ENCODE measurements at regions not wholly inside any gene's neighbourhood (a gene's known extent, or its start where the extent isn't known, plus 50 kb on each side); places are given as distances from the start of the nearest gene placed in this dataset.
A peak's percentile ranks its signal among the peaks of the same experiment; 100 is the strongest.

DNA sequence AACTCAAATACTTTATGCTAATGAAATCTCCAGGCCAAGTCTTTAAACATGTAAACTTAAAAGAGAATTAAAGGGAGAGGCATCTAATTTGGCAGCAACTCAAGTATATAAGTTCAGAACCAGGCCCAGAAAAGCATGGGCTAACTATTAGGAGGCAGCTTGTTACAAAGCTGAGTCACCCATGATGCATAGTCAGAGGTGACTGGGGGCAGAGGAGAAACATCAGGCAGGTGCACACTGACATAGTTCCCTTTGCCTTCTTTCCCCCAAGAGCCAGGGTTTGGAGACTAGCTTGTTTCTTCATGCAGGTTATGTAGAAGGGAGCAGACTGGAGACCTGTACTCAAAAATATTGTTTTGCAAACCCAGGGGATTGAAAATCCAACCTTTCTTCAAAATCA lies 619.0 kb downstream of the SOX6 start:
- DNase-seq (ENCODE audit: insufficient read length, low spot score): no peak
- FAIRE-seq: no peak
- TF ChIP-seq POLR2AphosphoS5 (IDR thresholded peaks at IDR 0.05; ENCODE audit: low read depth, low read length) (no peak), POLR2A (IDR thresholded peaks at IDR 0.05; ENCODE audit: low read depth, low read length) (no peak), SPI1 (IDR thresholded peaks at IDR 0.05; ENCODE audit: low read depth, low read length) (no peak), TAF1 (IDR thresholded peaks at IDR 0.05; ENCODE audit: low read depth, low read length) (no peak), POU2F2 (IDR thresholded peaks at IDR 0.05; ENCODE audit: low read depth, low read length) (no peak), PAX5 (IDR thresholded peaks at IDR 0.05; ENCODE audit: insufficient read depth, low read length, severe bottlenecking) (no peak)

DNA sequence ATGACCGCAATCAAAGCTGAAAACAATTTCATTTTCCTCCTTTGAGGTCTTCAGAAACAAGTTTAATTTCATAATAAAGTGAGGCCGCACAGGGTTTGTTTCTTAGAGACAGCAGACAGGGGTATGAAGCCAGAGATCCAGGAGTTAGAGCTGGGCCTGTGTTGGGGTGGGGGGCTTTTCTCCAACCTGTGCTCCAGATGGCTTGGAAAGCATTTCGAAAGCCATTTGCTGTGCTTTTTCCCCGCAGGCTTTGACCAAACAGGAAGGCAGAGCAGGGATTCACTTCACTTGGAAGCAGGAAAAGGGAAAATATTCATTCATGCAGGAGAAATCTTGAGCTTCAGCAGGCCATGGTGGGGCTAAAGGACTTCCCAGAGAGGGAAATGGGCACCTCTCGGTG lies 617.4 kb downstream of the SOX6 start:
- no peak for DNase-seq (ENCODE audit: insufficient read length, low spot score)
- no peak for FAIRE-seq

GRCh38 chr11:15742626-15743519 lies 613.5 kb downstream of the SOX6 start:
- no peak for DNase-seq (ENCODE audit: insufficient read length, low spot score)
- no peak for FAIRE-seq
- TF ChIP-seq POLR2AphosphoS5 (IDR thresholded peaks at IDR 0.05; ENCODE audit: low read depth, low read length) (no peak), SPI1 (IDR thresholded peaks at IDR 0.05; ENCODE audit: low read depth, low read length) (peak; percentile 54), POLR2A (IDR thresholded peaks at IDR 0.05; ENCODE audit: low read depth, low read length) (no peak), POU2F2 (IDR thresholded peaks at IDR 0.05; ENCODE audit: low read depth, low read length) (no peak), PAX5 (IDR thresholded peaks at IDR 0.05; ENCODE audit: insufficient read depth, low read length, severe bottlenecking) (no peak)

More for the DNA sequence above, 617.4 kb downstream of the SOX6 start:
- TF ChIP-seq PAX5 (IDR thresholded peaks at IDR 0.05; ENCODE audit: insufficient read depth, low read length, severe bottlenecking) (no peak), TAF1 (IDR thresholded peaks at IDR 0.05; ENCODE audit: low read depth, low read length) (no peak), SPI1 (IDR thresholded peaks at IDR 0.05; ENCODE audit: low read depth, low read length) (no peak), POLR2A (IDR thresholded peaks at IDR 0.05; ENCODE audit: low read depth, low read length) (no peak), POLR2AphosphoS5 (IDR thresholded peaks at IDR 0.05; ENCODE audit: low read depth, low read length) (no peak), POU2F2 (IDR thresholded peaks at IDR 0.05; ENCODE audit: low read depth, low read length) (no peak)

DNA sequence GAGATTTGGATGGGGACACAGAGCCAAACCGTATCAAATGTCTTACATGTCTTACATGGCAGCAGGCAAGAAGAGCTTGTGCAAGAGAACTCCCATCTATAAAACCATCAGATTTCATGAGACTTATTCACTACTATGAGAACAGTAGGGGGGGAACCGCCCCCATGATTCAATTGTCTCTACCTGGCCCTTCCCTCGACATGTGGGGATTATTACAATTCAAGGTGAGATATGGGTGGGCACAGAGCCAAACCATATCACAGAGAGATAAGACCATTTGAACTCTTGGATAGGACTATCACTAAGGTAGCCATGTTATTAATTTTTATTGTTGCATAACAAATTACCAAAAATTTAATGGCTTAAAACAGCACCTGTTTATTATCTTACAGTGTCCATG lies 611.7 kb downstream of the SOX6 start:
- DNase-seq (ENCODE audit: insufficient read length, low spot score) (no peak), FAIRE-seq (no peak)
- no peak for TF ChIP-seq SPI1 (IDR thresholded peaks at IDR 0.05; ENCODE audit: low read depth, low read length)
- TF ChIP-seq POLR2A (IDR thresholded peaks at IDR 0.05; ENCODE audit: low read depth, low read length): no peak
- TF ChIP-seq TAF1 (IDR thresholded peaks at IDR 0.05; ENCODE audit: low read depth, low read length): no peak
- no peak for TF ChIP-seq PAX5 (IDR thresholded peaks at IDR 0.05; ENCODE audit: insufficient read depth, low read length, severe bottlenecking)
- TF ChIP-seq POU2F2 (IDR thresholded peaks at IDR 0.05; ENCODE audit: low read depth, low read length): no peak
- TF ChIP-seq POLR2AphosphoS5 (IDR thresholded peaks at IDR 0.05; ENCODE audit: low read depth, low read length): no peak

DNA sequence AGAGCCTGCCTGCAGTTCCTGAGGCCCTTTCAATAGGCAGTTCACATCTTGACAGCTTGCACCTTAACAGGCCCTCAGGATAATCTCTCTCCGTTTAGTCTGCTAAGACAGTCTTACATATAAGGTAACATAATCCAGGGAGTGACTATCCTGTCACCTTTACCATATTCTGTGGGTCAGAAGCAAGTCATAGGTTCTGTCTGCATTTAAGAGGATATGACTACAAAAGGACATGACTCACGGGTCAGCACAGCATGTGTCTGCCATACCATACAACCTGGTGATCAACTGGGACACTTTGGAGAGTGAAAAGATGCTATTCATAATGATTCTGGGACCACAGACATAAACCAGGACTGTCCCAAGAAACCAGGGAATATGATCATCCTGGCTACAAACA lies 611.1 kb downstream of the SOX6 start:
- FAIRE-seq (no peak), DNase-seq (ENCODE audit: insufficient read length, low spot score) (no peak)
- no peak for TF ChIP-seq PAX5 (IDR thresholded peaks at IDR 0.05; ENCODE audit: insufficient read depth, low read length, severe bottlenecking)
- no peak for TF ChIP-seq POLR2A (IDR thresholded peaks at IDR 0.05; ENCODE audit: low read depth, low read length)
- TF ChIP-seq POU2F2 (IDR thresholded peaks at IDR 0.05; ENCODE audit: low read depth, low read length): no peak
- no peak for TF ChIP-seq SPI1 (IDR thresholded peaks at IDR 0.05; ENCODE audit: low read depth, low read length)
- no peak for TF ChIP-seq TAF1 (IDR thresholded peaks at IDR 0.05; ENCODE audit: low read depth, low read length)
- TF ChIP-seq POLR2AphosphoS5 (IDR thresholded peaks at IDR 0.05; ENCODE audit: low read depth, low read length): no peak

DNA sequence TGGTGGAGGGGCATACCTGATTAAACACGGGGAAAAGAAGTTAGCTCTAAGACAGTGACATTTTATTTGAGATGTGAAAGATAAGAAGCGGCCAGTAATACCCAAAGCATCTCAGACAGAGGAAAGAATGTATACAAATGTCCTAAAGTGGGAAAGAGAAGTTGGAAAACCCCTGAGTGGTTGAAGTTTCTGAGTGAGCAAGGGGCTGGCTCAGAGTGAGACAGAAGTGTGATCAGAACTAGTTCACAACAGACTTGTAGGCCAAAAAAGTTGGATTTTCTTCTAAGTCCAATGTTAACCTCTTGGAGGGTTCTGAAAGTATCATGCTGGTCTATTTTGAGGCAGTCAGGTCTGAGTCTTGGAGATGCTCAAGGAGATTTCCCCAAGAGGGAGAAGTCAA lies 608.7 kb downstream of the SOX6 start:
- DNase-seq (ENCODE audit: insufficient read length, low spot score): no peak
- no peak for FAIRE-seq
- TF ChIP-seq PAX5 (IDR thresholded peaks at IDR 0.05; ENCODE audit: insufficient read depth, low read length, severe bottlenecking): no peak
- no peak for TF ChIP-seq POLR2AphosphoS5 (IDR thresholded peaks at IDR 0.05; ENCODE audit: low read depth, low read length)
- no peak for TF ChIP-seq POU2F2 (IDR thresholded peaks at IDR 0.05; ENCODE audit: low read depth, low read length)
- no peak for TF ChIP-seq POLR2A (IDR thresholded peaks at IDR 0.05; ENCODE audit: low read depth, low read length)
- no peak for TF ChIP-seq SPI1 (IDR thresholded peaks at IDR 0.05; ENCODE audit: low read depth, low read length)
- no peak for TF ChIP-seq TAF1 (IDR thresholded peaks at IDR 0.05; ENCODE audit: low read depth, low read length)

GRCh38 chr11:15748132-15748531 lies 608.2 kb downstream of the SOX6 start:
- FAIRE-seq (no peak), DNase-seq (ENCODE audit: insufficient read length, low spot score) (no peak)

GRCh38 chr11:15748741-15749140 lies 607.6 kb downstream of the SOX6 start:
- FAIRE-seq (no peak), DNase-seq (ENCODE audit: insufficient read length, low spot score) (no peak)
- TF ChIP-seq TAF1 (IDR thresholded peaks at IDR 0.05; ENCODE audit: low read depth, low read length) (no peak), POLR2A (IDR thresholded peaks at IDR 0.05; ENCODE audit: low read depth, low read length) (no peak), POU2F2 (IDR thresholded peaks at IDR 0.05; ENCODE audit: low read depth, low read length) (no peak), PAX5 (IDR thresholded peaks at IDR 0.05; ENCODE audit: insufficient read depth, low read length, severe bottlenecking) (no peak), SPI1 (IDR thresholded peaks at IDR 0.05; ENCODE audit: low read depth, low read length) (no peak), POLR2AphosphoS5 (IDR thresholded peaks at IDR 0.05; ENCODE audit: low read depth, low read length) (no peak)

More at GRCh38 chr11:15748132-15748531, 608.2 kb downstream of the SOX6 start:
- TF ChIP-seq SPI1 (IDR thresholded peaks at IDR 0.05; ENCODE audit: low read depth, low read length): no peak
- no peak for TF ChIP-seq TAF1 (IDR thresholded peaks at IDR 0.05; ENCODE audit: low read depth, low read length)
- TF ChIP-seq POU2F2 (IDR thresholded peaks at IDR 0.05; ENCODE audit: low read depth, low read length): no peak
- no peak for TF ChIP-seq POLR2A (IDR thresholded peaks at IDR 0.05; ENCODE audit: low read depth, low read length)
- TF ChIP-seq POLR2AphosphoS5 (IDR thresholded peaks at IDR 0.05; ENCODE audit: low read depth, low read length): no peak
- TF ChIP-seq PAX5 (IDR thresholded peaks at IDR 0.05; ENCODE audit: insufficient read depth, low read length, severe bottlenecking): no peak

- no peak for DNase-seq (ENCODE audit: insufficient read length, low spot score)
- no peak for FAIRE-seq
- TF ChIP-seq SPI1 (IDR thresholded peaks at IDR 0.05; ENCODE audit: low read depth, low read length): no peak
- no peak for TF ChIP-seq PAX5 (IDR thresholded peaks at IDR 0.05; ENCODE audit: insufficient read depth, low read length, severe bottlenecking)
- TF ChIP-seq POLR2AphosphoS5 (IDR thresholded peaks at IDR 0.05; ENCODE audit: low read depth, low read length): no peak
- TF ChIP-seq POU2F2 (IDR thresholded peaks at IDR 0.05; ENCODE audit: low read depth, low read length): no peak
- no peak for TF ChIP-seq POLR2A (IDR thresholded peaks at IDR 0.05; ENCODE audit: low read depth, low read length)
- no peak for TF ChIP-seq TAF1 (IDR thresholded peaks at IDR 0.05; ENCODE audit: low read depth, low read length)
Observed at GRCh38 chr11:15750535-15751308, 605.6 kb downstream of the SOX6 start.
